ENCODE measurements at regions not wholly inside any gene's neighbourhood (a gene's known extent, or its start where the extent isn't known, plus 50 kb on each side); places are given as distances from the start of the nearest gene placed in this dataset.

- Histone ChIP-seq H3K4me1 (ENCODE audit: control insufficient read depth in 4 of 4, insufficient read depth in 4 of 4, low read length in 3 of 4) (peaks cover 0 to 16% (median 13%) of the 10 kb centered on the region in 4 donors), H3K27ac (ENCODE audit: low read depth in 1 of 2, low read length in 2 of 2) (peak overlapping the region; percentile 51 to 69), H3K9ac (ENCODE audit: low read depth in 1 of 2, low read length in 2 of 2) (peak overlapping the region; percentile 22 to 70), H3K27me3 (ENCODE audit: control insufficient read depth in 4 of 4, insufficient read depth in 4 of 4, low read length in 3 of 4) (no peaks in the 10 kb centered on the region), H3K4me3 (ENCODE audit: low read depth in 1 of 3, low read length in 3 of 3) (peak overlapping the region; percentile 28 to 56 (median 38)), H3K9me3 (ENCODE audit: control insufficient read depth in 4 of 4, low read length in 3 of 4) (no peaks in the 10 kb centered on the region), H3K36me3 (ENCODE audit: control insufficient read depth in 4 of 4, insufficient read depth in 3 of 4, low read depth in 1 of 4, low read length in 3 of 4) (no peaks in the 10 kb centered on the region)
- no peak for DNase-seq (ENCODE audit: low spot score)
- WGBS: 16% methylated on average over 9 of the region's 9 CpGs
- TF ChIP-seq ATF3 (IDR thresholded peaks at IDR 0.05) (no peak), SP1 (IDR thresholded peaks at IDR 0.05) (peak; percentile 12), MAX (IDR thresholded peaks at IDR 0.05) (peak; percentile 62), ZBTB33 (IDR thresholded peaks at IDR 0.05) (peak; percentile 47), JUND (IDR thresholded peaks at IDR 0.05) (peak in 1 of 2 donors; percentile 53), RAD21 (IDR thresholded peaks at IDR 0.05) (peak; percentile 23 to 39), HNF4G (IDR thresholded peaks at IDR 0.05) (no peak), RXRA (IDR thresholded peaks at IDR 0.05) (peak; percentile 17 to 55), HNF4A (conservative IDR thresholded peaks at IDR 0.05) (peak; percentile 42 to 60), FOXA2 (IDR thresholded peaks at IDR 0.05) (no peak), GABPA (IDR thresholded peaks at IDR 0.05 in 1 of 2, conservative IDR thresholded peaks at IDR 0.05 in 1 of 2) (peak in 1 of 2 donors; percentile 14), TAF1 (conservative IDR thresholded peaks at IDR 0.05) (peak; percentile 30), EGR1 (IDR thresholded peaks at IDR 0.05; ENCODE audit: low read depth in 2 of 2) (peak in 1 of 2 donors; percentile 28)
- TF ChIP-seq, protein P1, sequence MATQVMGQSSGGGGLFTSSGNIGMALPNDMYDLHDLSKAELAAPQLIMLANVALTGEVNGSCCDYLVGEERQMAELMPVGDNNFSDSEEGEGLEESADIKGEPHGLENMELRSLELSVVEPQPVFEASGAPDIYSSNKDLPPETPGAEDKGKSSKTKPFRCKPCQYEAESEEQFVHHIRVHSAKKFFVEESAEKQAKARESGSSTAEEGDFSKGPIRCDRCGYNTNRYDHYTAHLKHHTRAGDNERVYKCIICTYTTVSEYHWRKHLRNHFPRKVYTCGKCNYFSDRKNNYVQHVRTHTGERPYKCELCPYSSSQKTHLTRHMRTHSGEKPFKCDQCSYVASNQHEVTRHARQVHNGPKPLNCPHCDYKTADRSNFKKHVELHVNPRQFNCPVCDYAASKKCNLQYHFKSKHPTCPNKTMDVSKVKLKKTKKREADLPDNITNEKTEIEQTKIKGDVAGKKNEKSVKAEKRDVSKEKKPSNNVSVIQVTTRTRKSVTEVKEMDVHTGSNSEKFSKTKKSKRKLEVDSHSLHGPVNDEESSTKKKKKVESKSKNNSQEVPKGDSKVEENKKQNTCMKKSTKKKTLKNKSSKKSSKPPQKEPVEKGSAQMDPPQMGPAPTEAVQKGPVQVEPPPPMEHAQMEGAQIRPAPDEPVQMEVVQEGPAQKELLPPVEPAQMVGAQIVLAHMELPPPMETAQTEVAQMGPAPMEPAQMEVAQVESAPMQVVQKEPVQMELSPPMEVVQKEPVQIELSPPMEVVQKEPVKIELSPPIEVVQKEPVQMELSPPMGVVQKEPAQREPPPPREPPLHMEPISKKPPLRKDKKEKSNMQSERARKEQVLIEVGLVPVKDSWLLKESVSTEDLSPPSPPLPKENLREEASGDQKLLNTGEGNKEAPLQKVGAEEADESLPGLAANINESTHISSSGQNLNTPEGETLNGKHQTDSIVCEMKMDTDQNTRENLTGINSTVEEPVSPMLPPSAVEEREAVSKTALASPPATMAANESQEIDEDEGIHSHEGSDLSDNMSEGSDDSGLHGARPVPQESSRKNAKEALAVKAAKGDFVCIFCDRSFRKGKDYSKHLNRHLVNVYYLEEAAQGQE (IDR thresholded peaks at IDR 0.05): peak; percentile 34
These were observed 308.5 kb downstream of the SV2B start for GRCh38 chr15:91408476-91409076.

GRCh38 chr15:91409387-91409786 is 309.3 kb downstream of the SV2B start:
- TF ChIP-seq NR2F2 (IDR thresholded peaks at IDR 0.05): peak; percentile 22
- no peak for TF ChIP-seq SP1 (IDR thresholded peaks at IDR 0.05)
- TF ChIP-seq MAX (IDR thresholded peaks at IDR 0.05): no peak
- TF ChIP-seq, protein P1 (IDR thresholded peaks at IDR 0.05): no peak
- Histone ChIP-seq H3K4me1 (ENCODE audit: control insufficient read depth in 4 of 4, insufficient read depth in 4 of 4, low read length in 3 of 4) (peaks cover 0 to 16% (median 13%) of the 10 kb centered on the region in 4 donors), H3K36me3 (ENCODE audit: control insufficient read depth in 4 of 4, insufficient read depth in 3 of 4, low read depth in 1 of 4, low read length in 3 of 4) (no peaks in the 10 kb centered on the region), H3K9ac (ENCODE audit: low read depth in 1 of 2, low read length in 2 of 2) (no peak overlapping the region), H3K27me3 (ENCODE audit: control insufficient read depth in 4 of 4, insufficient read depth in 4 of 4, low read length in 3 of 4) (no peaks in the 10 kb centered on the region), H3K27ac (ENCODE audit: low read depth in 1 of 2, low read length in 2 of 2) (no peak overlapping the region), H3K9me3 (ENCODE audit: control insufficient read depth in 4 of 4, low read length in 3 of 4) (no peaks in the 10 kb centered on the region), H3K4me3 (ENCODE audit: low read depth in 1 of 3, low read length in 3 of 3) (peak overlapping the region in 1 of 3 donors; percentile 11)
- 81% methylated on average over 1 of the region's 1 CpG for WGBS
- no peak for DNase-seq (ENCODE audit: low spot score)
